RCC 7860 (cell line): ENCODE measurements at regions not wholly inside any gene's neighbourhood (a gene's known extent, or its start where the extent isn't known, plus 50 kb on each side); places are given as distances from the start of the nearest gene placed in this dataset.
"Not testable (repeated sequence)": the region's sequence is repeated elsewhere in the genome, so short reads cannot be mapped to it uniquely, and the experiment has no call there.

ENCODE experiments used
- DNase-seq: peaks from one replicate; pipeline ENCODE4 v3.0.0-alpha.2; 2015; ENCODE audit warnings: low spot score
- FAIRE-seq: peaks from 2 replicates; lab custom pipeline; 2012; peaks lifted over from hg19 to GRCh38; lab: Jason Lieb, UNC

- DNase-seq (no peak), FAIRE-seq (no peak)
Measured at GRCh38 chr3:24545887-24546286, 51.2 kb upstream of the THRB start.

GRCh38 chr3:24548278-24548677, 53.6 kb upstream of the THRB start:
- DNase-seq (no peak), FAIRE-seq (no peak)

- DNase-seq (no peak), FAIRE-seq (no peak)
Measured at GRCh38 chr3:24550588-24550987, 55.9 kb upstream of the THRB start.

GRCh38 chr3:24551626-24552025, 57.0 kb upstream of the THRB start:
- FAIRE-seq, result no peak
- DNase-seq, result no peak

- FAIRE-seq (no peak), DNase-seq (no peak)
Measured at GRCh38 chr3:24562895-24563294, 68.2 kb upstream of the THRB start.

GRCh38 chr3:24565053-24565452, 70.4 kb upstream of the THRB start:
- FAIRE-seq, result no peak
- DNase-seq, result no peak

- no peak for FAIRE-seq
- no peak for DNase-seq
Measured at GRCh38 chr3:24565656-24566055, 71.0 kb upstream of the THRB start.

- DNase-seq (no peak), FAIRE-seq (no peak)
Measured at GRCh38 chr3:24566927-24567326, 72.3 kb upstream of the THRB start.

GRCh38 chr3:24572409-24572808, 77.8 kb upstream of the THRB start:
- FAIRE-seq, DNase-seq: not testable (repeated sequence)

- FAIRE-seq (no peak), DNase-seq (no peak)
Measured at GRCh38 chr3:24573576-24573975, 78.9 kb upstream of the THRB start.

- FAIRE-seq, result no peak
- no peak for DNase-seq
Measured at GRCh38 chr3:24578324-24578723, 83.7 kb upstream of the THRB start.

- DNase-seq, result no peak
Measured at GRCh38 chr3:24578951-24579421, 84.3 kb upstream of the THRB start.

GRCh38 chr3:24582431-24583403, 88.1 kb upstream of the THRB start:
- FAIRE-seq (no peak), DNase-seq (no peak)

More at GRCh38 chr3:24578951-24579421, 84.3 kb upstream of the THRB start:
- no peak for FAIRE-seq

- DNase-seq, result no peak
- no peak for FAIRE-seq
Measured at GRCh38 chr3:24586920-24587319, 92.3 kb upstream of the THRB start.

- FAIRE-seq (no peak), DNase-seq (no peak)
Measured at GRCh38 chr3:24588629-24589512, 94.2 kb upstream of the THRB start.

GRCh38 chr3:24589513-24589851, 94.8 kb upstream of the THRB start:
- no peak for FAIRE-seq
- no peak for DNase-seq

- DNase-seq, result no peak
Measured at GRCh38 chr3:24589931-24590880, 95.6 kb upstream of the THRB start.

GRCh38 chr3:24591191-24591590, 96.5 kb upstream of the THRB start:
- no peak for DNase-seq
- FAIRE-seq, result no peak

More at GRCh38 chr3:24589931-24590880, 95.6 kb upstream of the THRB start:
- no peak for FAIRE-seq

- FAIRE-seq (no peak), DNase-seq (peak; percentile 31)
Measured at GRCh38 chr3:24591661-24592555, 97.3 kb upstream of the THRB start.
